Activated CD8-positive, alpha-beta T cell treated with anti-CD3 and anti-CD28 coated beads for 36 hours (primary cell): ENCODE measurements at regions not wholly inside any gene's neighbourhood (a gene's known extent, or its start where the extent isn't known, plus 50 kb on each side); places are given as distances from the start of the nearest gene placed in this dataset.
A peak's percentile ranks its signal among the peaks of the same experiment; 100 is the strongest.

Source experiments
- ATAC-seq: fragments of 200-7000 bp; cut with Tn5 transposase; one replicate; pipeline ENCODE4 v1.10.0; 2021; ENCODE audit warnings: mild to moderate bottlenecking, moderate library complexity
- CTCF ChIA-PET: fragments of 350-600 bp; sonication (Branson Sonifier 250); formaldehyde crosslinking; loops from one replicate; lab custom pipeline; 2021; ENCODE audit warnings: antibody characterized with exemption; lab: Charles Lee
- POLR2A ChIA-PET: fragments of 350-600 bp; sonication (Branson Sonifier 250); formaldehyde crosslinking; loops from one replicate; lab custom pipeline; 2021; ENCODE audit warnings: antibody characterized with exemption; lab: Charles Lee
- DNase-seq: peaks from one replicate; pipeline ENCODE4 v3.0.0-alpha.2; 2020
- H3K27ac Mint-ChIP-seq: one replicate; pipeline ENCODE4 v1.8.0; 2021; ENCODE audit warnings: mild to moderate bottlenecking, mixed read lengths
- H3K27me3 Mint-ChIP-seq: one replicate; pipeline ENCODE4 v1.8.0; 2021; ENCODE audit warnings: mixed read lengths
- H3K36me3 Mint-ChIP-seq: one replicate; pipeline ENCODE4 v1.8.0; 2021; ENCODE audit warnings: low read depth, mixed read lengths
- H3K4me1 Mint-ChIP-seq: one replicate; pipeline ENCODE4 v1.8.0; 2021; ENCODE audit warnings: low read depth, mixed read lengths
- H3K4me3 Mint-ChIP-seq: one replicate; pipeline ENCODE4 v1.8.0; 2021; ENCODE audit warnings: mild to moderate bottlenecking, moderate library complexity, mixed read lengths
- H3K9me3 Mint-ChIP-seq: one replicate; pipeline ENCODE4 v1.8.0; 2021; ENCODE audit warnings: mixed read lengths
- CTCF ChIP-seq: fragments of 200-600 bp; IDR thresholded peaks from one replicate; pipeline ENCODE4 v1.8.0; 2022; ENCODE audit warnings: antibody characterized with exemption, mild to moderate bottlenecking
- intact Hi-C: fragments of 100-400 bp; cut with micrococcal nuclease; formaldehyde crosslinking; loops from one replicate; pipeline ENCODE4 v1.10.0; 2022

DNA sequence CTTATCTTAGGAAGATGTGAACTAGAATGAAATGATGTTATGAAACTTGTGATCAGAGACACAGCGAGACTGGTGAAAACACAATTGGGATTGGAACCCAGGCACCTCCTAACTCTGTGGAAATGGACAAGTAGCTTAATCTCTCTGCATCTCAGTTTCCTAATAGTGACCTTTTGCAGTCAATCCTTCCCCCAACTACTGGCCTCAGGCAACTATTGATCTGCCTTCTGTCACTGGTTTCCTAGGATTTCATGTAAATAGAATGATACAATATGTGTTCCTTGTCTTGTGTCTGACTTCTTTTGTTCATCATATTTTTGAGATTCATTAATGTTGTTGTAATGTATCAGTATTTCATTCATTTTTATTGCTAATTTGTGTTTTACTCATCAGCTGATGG lies 341.7 kb downstream of the REEP3 start:
- Mint-ChIP-seq H3K36me3 (no peaks in the 10 kb centered on the region), H3K4me3 (no peak overlapping the region), H3K9me3 (peaks cover 9% of the 10 kb centered on the region), H3K27me3 (peaks cover 37% of the 10 kb centered on the region), H3K27ac (no peak overlapping the region), H3K4me1 (peaks cover 8% of the 10 kb centered on the region)
- ChIA-PET POLR2A (no interaction called here), CTCF (no interaction called here)
- intact Hi-C loops = no loop called here
- ATAC-seq (no peak), DNase-seq (no peak)
- TF ChIP-seq CTCF = no peak

DNA sequence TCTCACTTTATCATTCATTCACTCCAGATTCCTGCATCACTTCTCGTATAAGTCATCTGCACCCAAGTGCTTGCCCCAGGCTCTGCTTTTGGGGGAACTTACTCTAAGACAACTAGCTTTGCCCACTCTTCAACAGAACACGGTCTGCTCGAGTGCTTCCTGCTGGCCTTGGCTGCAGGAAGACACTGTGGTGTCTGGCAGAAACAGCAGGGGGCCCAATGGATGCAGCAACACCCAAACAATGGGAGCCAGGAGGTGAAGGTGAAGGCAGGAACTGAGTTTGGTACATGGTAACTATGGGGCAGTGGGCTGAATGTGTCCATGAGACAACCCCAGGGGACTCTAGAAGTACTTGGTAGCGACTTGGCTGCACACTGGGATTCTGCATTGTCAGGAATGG lies 344.0 kb downstream of the REEP3 start:
- Mint-ChIP-seq H3K36me3 (no peaks in the 10 kb centered on the region), H3K27ac (no peak overlapping the region), H3K27me3 (peaks cover 33% of the 10 kb centered on the region), H3K4me3 (no peak overlapping the region), H3K4me1 (peaks cover 8% of the 10 kb centered on the region), H3K9me3 (no peaks in the 10 kb centered on the region)
- intact Hi-C loops = no loop called here
- ChIA-PET CTCF (interaction anchor here (0.7 to 3.2 kb wide), 8 partner anchors 8 to 145 kb away, joined by 3 to 77 read pairs (median 3); no protein-coding TSS in a partner anchor), POLR2A (interaction anchor here (0.6 kb wide), 1 partner anchor 270 kb away, joined by 3 read pairs; no protein-coding TSS in a partner anchor)
- no peak for TF ChIP-seq CTCF
- ATAC-seq (no peak), DNase-seq (no peak)

GRCh38 chr10:63866075-63866746 lies 345.0 kb downstream of the REEP3 start:
- Mint-ChIP-seq H3K4me1 (peaks cover 8% of the 10 kb centered on the region), H3K27me3 (peaks cover 33% of the 10 kb centered on the region), H3K36me3 (no peaks in the 10 kb centered on the region), H3K4me3 (no peak overlapping the region), H3K9me3 (no peaks in the 10 kb centered on the region), H3K27ac (no peak overlapping the region)
- ATAC-seq (peak; percentile 93), DNase-seq (peak; percentile 52)
- ChIA-PET CTCF (interaction anchor here (0.7 to 3.2 kb wide), 46 partner anchors 10 to 699 kb away, joined by 3 to 77 read pairs (median 4); no protein-coding TSS in a partner anchor), POLR2A (no interaction called here)
- intact Hi-C loops = loop anchor here (2.0 kb wide), 1 partner anchor 111 kb away; no protein-coding TSS in a partner anchor
- TF ChIP-seq CTCF = peak; percentile 90

DNA sequence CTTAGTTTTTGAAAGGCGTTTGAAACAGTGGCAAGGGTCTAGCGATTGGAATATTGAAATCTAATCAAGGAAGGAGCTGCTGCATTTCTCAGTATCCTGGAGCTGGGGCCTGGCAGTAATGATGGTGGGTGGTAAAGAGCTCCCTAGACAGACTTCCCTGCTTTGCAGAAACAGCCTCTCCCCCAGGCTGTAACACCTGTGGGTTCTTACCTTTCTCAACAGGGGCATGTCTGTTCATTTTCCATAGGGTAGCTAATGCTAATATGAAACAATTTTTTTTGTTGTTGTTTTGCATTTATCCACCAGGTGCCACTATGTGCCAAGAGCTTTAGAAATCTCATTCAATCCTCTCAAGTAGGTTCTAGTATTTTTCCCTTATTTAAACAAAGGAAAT lies 345.5 kb downstream of the REEP3 start:
- H3K36me3 Mint-ChIP-seq = no peaks in the 10 kb centered on the region
- peak; percentile 69 for TF ChIP-seq CTCF
- POLR2A ChIA-PET = no interaction called here
- H3K27ac Mint-ChIP-seq = no peak overlapping the region
- ATAC-seq (peak; percentile 71), DNase-seq (no peak)
- H3K27me3 Mint-ChIP-seq = peaks cover 33% of the 10 kb centered on the region
- H3K9me3 Mint-ChIP-seq = no peaks in the 10 kb centered on the region
- intact Hi-C loops = loop anchor here (2.0 kb wide), 1 partner anchor 110 kb away; no protein-coding TSS in a partner anchor
- H3K4me3 Mint-ChIP-seq = no peak overlapping the region
- CTCF ChIA-PET = interaction anchor here (0.7 to 3.2 kb wide), 43 partner anchors 10 to 699 kb away, joined by 3 to 77 read pairs (median 4); no protein-coding TSS in a partner anchor
- peaks cover 8% of the 10 kb centered on the region for H3K4me1 Mint-ChIP-seq

DNA sequence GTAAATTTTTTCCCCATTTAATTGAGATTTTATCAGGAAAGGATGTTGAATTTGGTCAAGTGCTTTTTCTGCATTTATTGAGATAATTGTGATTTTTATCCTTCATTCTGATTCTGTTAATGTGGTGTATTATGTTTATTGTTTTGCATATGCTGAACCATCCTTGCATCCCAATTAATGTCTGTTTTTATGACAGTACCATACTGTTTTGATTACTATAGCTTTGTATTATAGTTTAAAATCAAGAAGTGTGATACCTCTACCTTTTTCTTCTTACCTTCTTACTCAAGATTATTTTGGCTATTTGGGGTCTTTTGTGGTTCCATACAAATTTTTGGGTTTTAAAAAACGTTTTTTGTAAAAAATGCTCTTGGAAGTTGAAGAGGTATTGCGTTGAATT lies 357.2 kb downstream of the REEP3 start:
- Mint-ChIP-seq H3K36me3 (no peaks in the 10 kb centered on the region), H3K4me1 (no peaks in the 10 kb centered on the region), H3K9me3 (peaks cover 2% of the 10 kb centered on the region), H3K27me3 (no peaks in the 10 kb centered on the region), H3K4me3 (no peak overlapping the region), H3K27ac (no peak overlapping the region)
- CTCF ChIA-PET = interaction anchor here (1.0 kb wide), 1 partner anchor 12 kb away, joined by 3 read pairs; no protein-coding TSS in a partner anchor
- DNase-seq (no peak), ATAC-seq (no peak)
- POLR2A ChIA-PET = no interaction called here
- intact Hi-C loops = no loop called here
- TF ChIP-seq CTCF = no peak
